GM12878 (cell line): ENCODE measurements at regions not wholly inside any gene's neighbourhood (a gene's known extent, or its start where the extent isn't known, plus 50 kb on each side); places are given as distances from the start of the nearest gene placed in this dataset.

Experiments
- ATAC-seq: fragments of 200-7000 bp; cut with Tn5 transposase; 3 replicates; pipeline ENCODE4 v1.9.1; 2020; ENCODE audit warnings: mild to moderate bottlenecking, moderate library complexity
- BruUV-seq: library from RNA; stranded (reverse); fragments of 400-500 nt; replicated peaks from 2 replicates; lab custom pipeline; 2021; lab: Mats Ljungman, UMichigan
- CTCF ChIA-PET: fragments of 300-600 bp; sonication (Branson Sonifier 250); formaldehyde crosslinking; extraction: SDS; loops from one replicate; lab custom pipeline; 2021; ENCODE audit warnings: inconsistent platforms; lab: Yijun Ruan, JAX
- POLR2A ChIA-PET: fragments of 350-600 bp; formaldehyde crosslinking; extraction: SDS; loops from one replicate; lab custom pipeline; 2021; ENCODE audit warnings: inconsistent platforms; lab: Charles Lee
- RAD21 ChIA-PET: fragments of 300-600 bp; sonication (Branson Sonifier 250); formaldehyde crosslinking; loops from one replicate; lab custom pipeline; 2023; ENCODE audit warnings: antibody characterized with exemption; ENCODE audit not compliant: unreplicated experiment; lab: Charles Lee
- SMC1A ChIA-PET: fragments of 300-600 bp; sonication (Branson Sonifier 250); formaldehyde crosslinking; loops from one replicate; lab custom pipeline; 2023; ENCODE audit not compliant: unreplicated experiment, uncharacterized antibody; lab: Charles Lee
- DNase-seq: peaks from one replicate; pipeline ENCODE4 v3.0.0-alpha.2; 2011; ENCODE audit warnings: low read depth, low spot score
- FAIRE-seq: peaks from 3 replicates; lab custom pipeline; 2011; peaks lifted over from hg19 to GRCh38; lab: Jason Lieb, UNC
- H2AFZ ChIP-seq: 2 replicates; pipeline ENCODE4 v1.6.0; 2011; ENCODE audit warnings: low read depth, low read length, control low read depth; ENCODE audit not compliant: control insufficient read depth
- H3K27ac ChIP-seq: 2 replicates; pipeline ENCODE4 v1.5.1; 2011; ENCODE audit warnings: control low read depth; ENCODE audit not compliant: control insufficient read depth, insufficient read depth
- H3K27me3 ChIP-seq, 2 experiments: replicated peaks in 1 of 2; 2 replicates each; pipeline versions ENCODE4 v1.6.0 to v1.6.1; 2011; ENCODE audit warnings: low read length in 1 of 2; ENCODE audit not compliant: control insufficient read depth in 2 of 2, insufficient read depth in 2 of 2
- H3K36me3 ChIP-seq, 2 experiments: 2 replicates each; pipeline ENCODE4 v1.5.1; 2011; ENCODE audit warnings: low read length in 1 of 2; ENCODE audit not compliant: control insufficient read depth in 2 of 2, insufficient read depth in 2 of 2
- H3K4me1 ChIP-seq: 2 replicates; pipeline ENCODE4 v1.6.1; 2011; ENCODE audit warnings: mild to moderate bottlenecking, low read length, moderate library complexity, mixed read lengths; ENCODE audit not compliant: control insufficient read depth, insufficient read depth
- H3K4me2 ChIP-seq: 2 replicates; pipeline ENCODE4 v1.6.0; 2011; ENCODE audit warnings: control low read depth; ENCODE audit not compliant: control insufficient read depth, insufficient read depth
- H3K4me3 ChIP-seq: fragments of 200-600 bp; sonication (generic); 2 replicates; pipeline ENCODE4 v1.5.1; 2016
- H3K79me2 ChIP-seq: 2 replicates; pipeline ENCODE4 v1.6.0; 2011; ENCODE audit warnings: low read length; ENCODE audit not compliant: control insufficient read depth, insufficient read depth
- H3K9ac ChIP-seq: 2 replicates; pipeline ENCODE4 v1.8.0; 2011; ENCODE audit warnings: low read length, control low read depth, mixed read lengths; ENCODE audit not compliant: control insufficient read depth, insufficient read depth
- H3K9me3 ChIP-seq: replicated peaks from 3 replicates; pipeline ENCODE4 v1.5.1; 2011; ENCODE audit warnings: mild to moderate bottlenecking, low read length; ENCODE audit not compliant: control insufficient read depth, insufficient read depth
- H4K20me1 ChIP-seq: 2 replicates; pipeline ENCODE4 v1.6.0; 2011; ENCODE audit not compliant: control insufficient read depth, insufficient read depth
- CBFB ChIP-seq: IDR thresholded peaks from 2 replicates; pipeline ENCODE4 v1.6.1; 2016; ENCODE audit warnings: antibody characterized with exemption, low read depth
- CHD4 ChIP-seq: fragments of 200-600 bp; sonication (generic); IDR thresholded peaks from 2 replicates; pipeline ENCODE4 v1.6.1; 2016; ENCODE audit warnings: mild to moderate bottlenecking
- CREB1 ChIP-seq: IDR thresholded peaks from 2 replicates; pipeline ENCODE4 v1.6.1; 2012; ENCODE audit warnings: low read depth, mild to moderate bottlenecking, inconsistent platforms
- E4F1 ChIP-seq: fragments of 450-650 bp; IDR thresholded peaks from 2 replicates; pipeline ENCODE4 v1.6.1; 2018; ENCODE audit warnings: borderline replicate concordance, mild to moderate bottlenecking; ENCODE audit not compliant: partially characterized antibody
- LARP7 ChIP-seq: fragments of 450-650 bp; IDR thresholded peaks from 2 replicates; pipeline ENCODE4 v1.6.1; 2017; ENCODE audit warnings: mild to moderate bottlenecking
- NR2F1 ChIP-seq: fragments of 450-650 bp; conservative IDR thresholded peaks from 2 replicates; pipeline ENCODE4 v1.6.1; 2017; ENCODE audit warnings: mild to moderate bottlenecking
- PBX3 ChIP-seq: IDR thresholded peaks from 2 replicates; pipeline ENCODE4 v1.6.1; 2011; ENCODE audit warnings: mild to moderate bottlenecking, low read depth, low read length, moderate library complexity; ENCODE audit not compliant: insufficient replicate concordance
- RFX5 ChIP-seq: IDR thresholded peaks from 2 replicates; pipeline ENCODE4 v1.6.1; 2011; ENCODE audit warnings: low read depth, low read length, improper control_type of control experiment
- SIN3A ChIP-seq: IDR thresholded peaks from 2 replicates; pipeline ENCODE4 v1.6.1; 2012; ENCODE audit warnings: low read depth, low read length, improper control_type of control experiment
- SMAD5 ChIP-seq: IDR thresholded peaks from 2 replicates; pipeline ENCODE4 v1.6.1; 2016; ENCODE audit warnings: antibody characterized with exemption, low read depth
- SMC3 ChIP-seq: IDR thresholded peaks from 2 replicates; pipeline ENCODE4 v1.6.1; 2011; ENCODE audit warnings: low read length, improper control_type of control experiment, borderline replicate concordance
- ZNF207 ChIP-seq: fragments of 450-650 bp; IDR thresholded peaks from 2 replicates; pipeline ENCODE4 v1.6.1; 2014; ENCODE audit warnings: antibody characterized with exemption, mild to moderate bottlenecking, borderline replicate concordance
- ZNF274 ChIP-seq: IDR thresholded peaks from one replicate; pipeline ENCODE4 v1.8.0; 2011; ENCODE audit not compliant: insufficient read length, insufficient read depth
- whole genome bisulfite sequencing: methylation state at CpG from one replicate; pipeline ENCODE4 v1.1.6; 2016; ENCODE audit warnings: low lambda C conversion rate; ENCODE audit not compliant: insufficient replicate concordance, insufficient coverage; ENCODE audit errors: missing lambda C conversion rate; 5-methylcytosine and 5-hydroxymethylcytosine counted together
- in situ Hi-C: fragments of 300-500 bp; cut with MboI; formaldehyde crosslinking; loops from 9 replicates; pipeline ENCODE4 v1.14.3; 2018; ENCODE audit warnings: mixed read lengths
- intact Hi-C: fragments of 100-400 bp; cut with micrococcal nuclease; formaldehyde crosslinking; loops from one replicate; pipeline ENCODE4 v1.14.2; 2022; ENCODE audit not compliant: unreplicated experiment
- TF ChIP-seq, protein P1 (sequence below): IDR thresholded peaks from 2 replicates; pipeline ENCODE4 v1.6.1; 2012; ENCODE audit warnings: low read depth, low read length, improper control_type of control experiment

GRCh38 chr11:112396076-112396475 lies 135.4 kb upstream of the PLET1 start:
- H4K20me1 ChIP-seq, result no peaks in the 10 kb centered on the region
- BruUV-seq, result no TSS peak
- no peak overlapping the region for H3K4me3 ChIP-seq
- H3K27me3 ChIP-seq, result peaks cover 0 to 3% of the 10 kb centered on the region in 2 experiments; a peak in 2 of 4 replicates
- no peaks in the 10 kb centered on the region for H3K4me1 ChIP-seq
- ATAC-seq (no peak), DNase-seq (no peak), FAIRE-seq (no peak)
- H3K4me2 ChIP-seq, result no peak overlapping the region
- no peak overlapping the region for H3K9ac ChIP-seq
- H3K9me3 ChIP-seq, result no peaks in the 10 kb centered on the region
- POLR2A ChIA-PET, result interaction anchor here (0.5 kb wide), 1 partner anchor 68 kb away, joined by 3 read pairs; no protein-coding TSS in a partner anchor
- no peaks in the 10 kb centered on the region for H3K79me2 ChIP-seq
- intact Hi-C loops, result no loop called here
- in situ Hi-C loops, result no loop called here
- 39% methylated on average over 2 of the region's 2 CpGs for WGBS
- RAD21 ChIA-PET, result no interaction called here
- H2AFZ ChIP-seq, result no peak overlapping the region
- SMC1A ChIA-PET, result no interaction called here
- TF ChIP-seq E4F1 (no peak), ZNF274 (no peak), LARP7 (no peak), SMAD5 (no peak)
- no peak overlapping the region for H3K27ac ChIP-seq
- no peaks in the 10 kb centered on the region for H3K36me3 ChIP-seq
- CTCF ChIA-PET, result no interaction called here

- 70% methylated on average over 9 of the region's 9 CpGs for WGBS
- no peak for ATAC-seq
- TF ChIP-seq PBX3 (no peak), RFX5 (no peak), CBFB (no peak), CHD4 (no peak), LARP7 (no peak), ZNF207 (no peak), SMC3 (no peak), NR2F1 (no peak), SIN3A (no peak), CREB1 (no peak)
- TF ChIP-seq, protein P1, sequence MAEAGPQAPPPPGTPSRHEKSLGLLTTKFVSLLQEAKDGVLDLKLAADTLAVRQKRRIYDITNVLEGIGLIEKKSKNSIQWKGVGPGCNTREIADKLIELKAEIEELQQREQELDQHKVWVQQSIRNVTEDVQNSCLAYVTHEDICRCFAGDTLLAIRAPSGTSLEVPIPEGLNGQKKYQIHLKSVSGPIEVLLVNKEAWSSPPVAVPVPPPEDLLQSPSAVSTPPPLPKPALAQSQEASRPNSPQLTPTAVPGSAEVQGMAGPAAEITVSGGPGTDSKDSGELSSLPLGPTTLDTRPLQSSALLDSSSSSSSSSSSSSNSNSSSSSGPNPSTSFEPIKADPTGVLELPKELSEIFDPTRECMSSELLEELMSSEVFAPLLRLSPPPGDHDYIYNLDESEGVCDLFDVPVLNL, result no peak
These were observed 138.3 kb upstream of the PLET1 start for GRCh38 chr11:112398798-112399478.

More at GRCh38 chr11:112398798-112399478, 138.3 kb upstream of the PLET1 start:
- Histone ChIP-seq H3K4me2 (no peak overlapping the region), H3K36me3 (no peaks in the 10 kb centered on the region), H2AFZ (no peak overlapping the region), H3K27ac (no peak overlapping the region), H3K9ac (no peak overlapping the region), H3K9me3 (no peaks in the 10 kb centered on the region), H4K20me1 (no peaks in the 10 kb centered on the region), H3K27me3 (no peaks in the 10 kb centered on the region; a peak in 1 of 4 replicates), H3K79me2 (no peaks in the 10 kb centered on the region), H3K4me3 (no peak overlapping the region), H3K4me1 (no peaks in the 10 kb centered on the region)
- BruUV-seq, result no TSS peak
- FAIRE-seq, result no peak
- ChIA-PET SMC1A (no interaction called here), POLR2A (no interaction called here), CTCF (interaction anchor here (1.3 kb wide), 1 partner anchor 15 kb away, joined by 3 read pairs; no protein-coding TSS in a partner anchor), RAD21 (no interaction called here)
- DNase-seq, result no peak
- intact Hi-C loops (no loop called here), in situ Hi-C loops (no loop called here)
